Caco-2 (cell line): ENCODE measurements at regions not wholly inside any gene's neighbourhood (a gene's known extent, or its start where the extent isn't known, plus 50 kb on each side); places are given as distances from the start of the nearest gene placed in this dataset.
A peak's percentile ranks its signal among the peaks of the same experiment; 100 is the strongest.

Experiments
- BruUV-seq: library from RNA; stranded (reverse); fragments of 400-500 nt; replicated peaks from 2 replicates; lab custom pipeline; 2021; lab: Mats Ljungman, UMichigan
- CTCF ChIA-PET: fragments of 300-600 bp; sonication (Branson Sonifier 250); formaldehyde crosslinking; loops from one replicate; lab custom pipeline; 2022; ENCODE audit warnings: antibody characterized with exemption; lab: Charles Lee
- POLR2A ChIA-PET: fragments of 300-600 bp; sonication (Branson Sonifier 250); formaldehyde crosslinking; loops from one replicate; lab custom pipeline; 2022; ENCODE audit warnings: antibody characterized with exemption; lab: Charles Lee
- DNase-seq, 2 experiments: peaks; one replicate each; pipeline versions ENCODE4 v3.0.0 to v3.0.0-alpha.2; 2020 to 2022
- H3K27me3 ChIP-seq: replicated peaks from 2 replicates; pipeline ENCODE4 v1.6.0; 2011; ENCODE audit warnings: low read length; ENCODE audit not compliant: control insufficient read depth, insufficient read depth
- H3K36me3 ChIP-seq: 2 replicates; pipeline ENCODE4 v1.5.1; 2011; ENCODE audit warnings: low read length; ENCODE audit not compliant: control insufficient read depth, insufficient read depth
- H3K4me1 ChIP-seq: fragments of 250-450 bp; sonication (Bioruptor Pico); 2 replicates; pipeline ENCODE4 v1.5.1; 2020; ENCODE audit warnings: mild to moderate bottlenecking
- H3K4me3 ChIP-seq: 2 replicates; pipeline ENCODE4 v1.5.1; 2011; ENCODE audit warnings: low read depth, mild to moderate bottlenecking, control low read depth, low read length
- H3K9me3 ChIP-seq: fragments of 250-450 bp; sonication (Bioruptor Pico); 2 replicates; pipeline ENCODE4 v1.5.1; 2020; ENCODE audit warnings: mild to moderate bottlenecking, moderate library complexity
- H3K27ac Mint-ChIP-seq: one replicate; pipeline ENCODE4 v1.8.0; 2022; ENCODE audit warnings: mixed read lengths; ENCODE audit not compliant: unreplicated experiment
- H3K27me3 Mint-ChIP-seq: one replicate; pipeline ENCODE4 v1.8.0; 2022; ENCODE audit warnings: mixed read lengths; ENCODE audit not compliant: insufficient read depth, unreplicated experiment
- H3K36me3 Mint-ChIP-seq: one replicate; pipeline ENCODE4 v1.8.0; 2022; ENCODE audit warnings: mild to moderate bottlenecking, mixed read lengths; ENCODE audit not compliant: insufficient read depth, unreplicated experiment
- H3K4me1 Mint-ChIP-seq: one replicate; pipeline ENCODE4 v1.8.0; 2022; ENCODE audit warnings: low read depth, mixed read lengths; ENCODE audit not compliant: unreplicated experiment
- H3K4me3 Mint-ChIP-seq: one replicate; pipeline ENCODE4 v1.8.0; 2022; ENCODE audit warnings: mild to moderate bottlenecking, moderate library complexity, mixed read lengths; ENCODE audit not compliant: unreplicated experiment
- H3K9me3 Mint-ChIP-seq: one replicate; pipeline ENCODE4 v1.8.0; 2022; ENCODE audit warnings: mixed read lengths; ENCODE audit not compliant: unreplicated experiment
- CTCF ChIP-seq, 2 experiments: fragments of 200-600 bp in 1 of 2; IDR thresholded peaks; 1 replicate in 1 of 2; 2 replicates in 1 of 2; pipeline versions ENCODE4 v1.5.1 to v1.8.0; 2011 to 2022; ENCODE audit warnings: antibody characterized with exemption in 1 of 2, control low read depth in 1 of 2, inconsistent platforms in 1 of 2, low read depth in 1 of 2, low read length in 1 of 2, mild to moderate bottlenecking in 1 of 2, moderate library complexity in 1 of 2; ENCODE audit not compliant: insufficient read depth in 1 of 2, severe bottlenecking in 1 of 2, unreplicated experiment in 1 of 2
- intact Hi-C: fragments of 100-400 bp; cut with micrococcal nuclease; formaldehyde crosslinking; loops from one replicate; pipeline ENCODE4 v1.10.0; 2022; ENCODE audit not compliant: unreplicated experiment

- TF ChIP-seq CTCF (IDR thresholded peaks at IDR 0.05; ENCODE audit: insufficient read depth in 1 of 2, low read depth in 1 of 2, low read length in 1 of 2, severe bottlenecking in 1 of 2, unreplicated experiment in 1 of 2): no peak
- H3K27me3 ChIP-seq: no peaks in the 10 kb centered on the region
- BruUV-seq: no TSS peak
- no peaks in the 10 kb centered on the region for H3K4me1 ChIP-seq
- Mint-ChIP-seq H3K27me3 (peaks cover 10% of the 10 kb centered on the region), H3K4me3 (no peak overlapping the region), H3K27ac (no peak overlapping the region), H3K4me1 (no peaks in the 10 kb centered on the region), H3K9me3 (no peaks in the 10 kb centered on the region), H3K36me3 (no peaks in the 10 kb centered on the region)
- intact Hi-C loops: no loop called here
- H3K9me3 ChIP-seq: no peaks in the 10 kb centered on the region
- CTCF ChIA-PET: no interaction called here
- H3K36me3 ChIP-seq: no peaks in the 10 kb centered on the region
- POLR2A ChIA-PET: interaction anchor here (0.6 kb wide), 1 partner anchor 9 kb away, joined by 3 read pairs; no protein-coding TSS in a partner anchor
- no peak overlapping the region for H3K4me3 ChIP-seq
- DNase-seq: no peak
These were observed 95.6 kb downstream of the PALM2AKAP2 start for GRCh38 chr9:109875495-109876129.

DNA sequence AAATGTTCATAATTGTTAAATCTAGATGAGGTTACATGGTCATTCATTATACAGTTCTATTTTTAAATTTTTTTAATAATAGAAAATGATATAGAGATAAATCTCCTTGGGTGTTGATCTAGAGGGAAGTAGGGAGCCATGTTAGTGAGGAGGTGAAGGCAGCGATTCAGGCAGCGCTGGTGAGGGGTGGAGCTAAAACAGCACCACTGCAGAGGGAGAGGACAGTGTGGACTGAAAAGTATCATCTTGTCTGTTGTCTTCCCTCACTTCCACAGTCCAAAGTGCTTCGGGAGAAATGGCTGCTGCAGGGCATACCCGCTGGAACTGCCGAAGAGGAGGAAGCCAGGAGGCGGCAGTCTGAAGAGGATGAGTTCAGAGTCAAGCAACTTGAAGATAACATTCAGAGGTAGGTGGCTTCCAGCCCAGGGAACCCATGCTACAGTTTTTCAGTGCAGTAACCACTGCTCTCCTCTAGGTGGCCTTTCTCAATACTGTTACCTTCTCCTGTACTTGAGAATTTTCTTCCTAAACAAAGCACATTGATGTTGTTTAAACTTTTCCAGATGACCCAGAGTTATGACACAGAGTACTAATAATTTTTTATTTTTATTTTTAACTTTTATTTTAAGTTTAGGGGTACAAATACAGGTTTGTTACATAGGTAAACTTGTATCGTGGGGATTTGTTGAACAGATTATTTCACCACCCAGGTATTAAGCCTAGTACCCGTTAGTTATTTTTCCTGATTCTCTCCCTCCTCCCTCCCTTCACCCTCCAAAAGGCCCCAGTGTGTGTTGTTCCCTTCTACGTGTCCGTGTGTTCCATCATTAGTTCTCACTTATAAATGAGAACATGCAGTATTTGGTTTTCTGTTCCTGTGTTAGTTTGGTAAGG is 100.5 kb downstream of the PALM2AKAP2 start:
- no TSS peak for BruUV-seq
- POLR2A ChIA-PET: no interaction called here
- H3K4me1 ChIP-seq: no peaks in the 10 kb centered on the region
- H3K36me3 Mint-ChIP-seq: no peaks in the 10 kb centered on the region
- intact Hi-C loops: loop anchor here (10.0 kb wide), 1 partner anchor 306 kb away; no protein-coding TSS in a partner anchor
- TF ChIP-seq CTCF (IDR thresholded peaks at IDR 0.05; ENCODE audit: insufficient read depth in 1 of 2, low read depth in 1 of 2, low read length in 1 of 2, severe bottlenecking in 1 of 2, unreplicated experiment in 1 of 2): peak; percentile 49 to 70
- CTCF ChIA-PET: no interaction called here
- no peak overlapping the region for H3K4me3 Mint-ChIP-seq
- no peaks in the 10 kb centered on the region for H3K9me3 ChIP-seq
- no peaks in the 10 kb centered on the region for H3K36me3 ChIP-seq
- H3K27me3 ChIP-seq: no peaks in the 10 kb centered on the region
- peaks cover 3% of the 10 kb centered on the region for H3K27me3 Mint-ChIP-seq
- peak; percentile 47 to 50 for DNase-seq
- H3K9me3 Mint-ChIP-seq: no peaks in the 10 kb centered on the region
- H3K27ac Mint-ChIP-seq: no peak overlapping the region
- no peak overlapping the region for H3K4me3 ChIP-seq
- H3K4me1 Mint-ChIP-seq: no peaks in the 10 kb centered on the region

DNA sequence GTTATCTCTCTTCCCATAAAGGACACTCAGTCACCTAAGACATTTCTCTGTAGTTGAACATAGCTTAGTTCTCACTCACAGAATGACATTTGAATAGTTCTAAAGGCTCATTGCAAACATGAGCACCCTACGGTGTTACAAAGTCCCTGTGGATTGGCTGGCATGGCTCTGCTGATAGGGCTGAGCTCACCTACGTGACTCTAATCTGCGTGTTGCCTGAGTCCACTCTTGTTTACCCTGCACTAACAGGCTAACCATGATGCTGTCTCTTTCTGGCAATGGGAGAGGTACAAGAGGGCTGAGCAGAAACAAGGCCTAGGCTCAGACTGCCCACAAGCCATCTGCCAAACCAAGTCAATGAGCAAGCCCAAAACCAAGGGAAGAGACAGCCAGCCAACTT is 103.6 kb downstream of the PALM2AKAP2 start:
- no peaks in the 10 kb centered on the region for H3K9me3 Mint-ChIP-seq
- intact Hi-C loops: loop anchor here (10.0 kb wide), 1 partner anchor 309 kb away; no protein-coding TSS in a partner anchor
- TF ChIP-seq CTCF (IDR thresholded peaks at IDR 0.05; ENCODE audit: insufficient read depth in 1 of 2, low read depth in 1 of 2, low read length in 1 of 2, severe bottlenecking in 1 of 2, unreplicated experiment in 1 of 2): no peak
- Histone ChIP-seq H3K4me1 (no peaks in the 10 kb centered on the region), H3K9me3 (no peaks in the 10 kb centered on the region), H3K36me3 (no peaks in the 10 kb centered on the region), H3K4me3 (no peak overlapping the region), H3K27me3 (no peaks in the 10 kb centered on the region)
- CTCF ChIA-PET: no interaction called here
- DNase-seq: no peak
- H3K27ac Mint-ChIP-seq: no peak overlapping the region
- POLR2A ChIA-PET: no interaction called here
- no TSS peak for BruUV-seq
- H3K4me3 Mint-ChIP-seq: no peak overlapping the region
- no peaks in the 10 kb centered on the region for H3K4me1 Mint-ChIP-seq
- peaks cover 6% of the 10 kb centered on the region for H3K27me3 Mint-ChIP-seq
- H3K36me3 Mint-ChIP-seq: no peaks in the 10 kb centered on the region
